ENCODE measurements at regions not wholly inside any gene's neighbourhood (a gene's known extent, or its start where the extent isn't known, plus 50 kb on each side); places are given as distances from the start of the nearest gene placed in this dataset.

- Histone ChIP-seq H3K9me3 (no peaks in the 10 kb centered on the region), H3K27me3 (no peaks in the 10 kb centered on the region), H3K36me3 (no peaks in the 10 kb centered on the region), H3K4me1 (no peaks in the 10 kb centered on the region), H3K4me3 (no peak overlapping the region), H3K27ac (no peak overlapping the region), H3K9ac (ENCODE audit: low read depth in 2 of 2, low read length in 2 of 2) (no peak overlapping the region)
- no peak for DNase-seq
- no peak for TF ChIP-seq CTCF (IDR thresholded peaks at IDR 0.05)
- intact Hi-C loops (cut with DNase I): no loop called here
These were observed 110.4 kb downstream of the CDC42EP3 start for GRCh38 chr2:37560863-37561614.

- intact Hi-C loops (cut with DNase I): no loop called here
- H3K27ac ChIP-seq: no peak overlapping the region
- no peak overlapping the region for H3K4me3 ChIP-seq
- DNase-seq: no peak
- no peaks in the 10 kb centered on the region for H3K9me3 ChIP-seq
- TF ChIP-seq CTCF (IDR thresholded peaks at IDR 0.05): no peak
- no peaks in the 10 kb centered on the region for H3K27me3 ChIP-seq
- no peak overlapping the region for H3K9ac ChIP-seq (ENCODE audit: low read depth in 2 of 2, low read length in 2 of 2)
- no peaks in the 10 kb centered on the region for H3K4me1 ChIP-seq
- H3K36me3 ChIP-seq: no peaks in the 10 kb centered on the region
These were observed 109.5 kb downstream of the CDC42EP3 start for GRCh38 chr2:37561615-37562569.

GRCh38 chr2:37563375-37564015 lies 107.9 kb downstream of the CDC42EP3 start:
- Histone ChIP-seq H3K27me3 (no peaks in the 10 kb centered on the region), H3K9ac (ENCODE audit: low read depth in 2 of 2, low read length in 2 of 2) (no peak overlapping the region), H3K27ac (no peak overlapping the region), H3K4me3 (no peak overlapping the region), H3K4me1 (no peaks in the 10 kb centered on the region), H3K9me3 (no peaks in the 10 kb centered on the region), H3K36me3 (no peaks in the 10 kb centered on the region)
- intact Hi-C loops (cut with DNase I): no loop called here
- DNase-seq: no peak
- no peak for TF ChIP-seq CTCF (IDR thresholded peaks at IDR 0.05)

GRCh38 chr2:37564356-37564755 lies 107.1 kb downstream of the CDC42EP3 start:
- Histone ChIP-seq H3K9ac (ENCODE audit: low read depth in 2 of 2, low read length in 2 of 2) (no peak overlapping the region), H3K4me3 (no peak overlapping the region), H3K4me1 (no peaks in the 10 kb centered on the region), H3K27ac (no peak overlapping the region), H3K9me3 (no peaks in the 10 kb centered on the region), H3K27me3 (no peaks in the 10 kb centered on the region), H3K36me3 (no peaks in the 10 kb centered on the region)
- intact Hi-C loops (cut with DNase I): no loop called here
- DNase-seq: no peak
- TF ChIP-seq CTCF (IDR thresholded peaks at IDR 0.05): no peak

GRCh38 chr2:37566517-37566981 lies 104.9 kb downstream of the CDC42EP3 start:
- H3K36me3 ChIP-seq: no peaks in the 10 kb centered on the region
- H3K9me3 ChIP-seq: no peaks in the 10 kb centered on the region
- intact Hi-C loops (cut with DNase I): no loop called here
- no peaks in the 10 kb centered on the region for H3K27me3 ChIP-seq
- no peak for DNase-seq
- H3K27ac ChIP-seq: no peak overlapping the region
- TF ChIP-seq CTCF (IDR thresholded peaks at IDR 0.05): no peak
- H3K4me3 ChIP-seq: no peak overlapping the region
- no peak overlapping the region for H3K9ac ChIP-seq (ENCODE audit: low read depth in 2 of 2, low read length in 2 of 2)
- no peaks in the 10 kb centered on the region for H3K4me1 ChIP-seq
